ENCODE measurements at regions not wholly inside any gene's neighbourhood (a gene's known extent, or its start where the extent isn't known, plus 50 kb on each side); places are given as distances from the start of the nearest gene placed in this dataset.

- Histone ChIP-seq H3T11ph (ENCODE audit: low read length) (no peak overlapping the region), H3K4ac (ENCODE audit: low read depth, low read length) (no peak overlapping the region), H3K27me3 (ENCODE audit: insufficient read depth, low read length) (peaks cover 3% of the 10 kb centered on the region; the same call in 1 of the 2 replicates), H3K79me1 (ENCODE audit: insufficient read depth, low read depth, low read length, poor library complexity, severe bottlenecking) (no peaks in the 10 kb centered on the region), H3K23ac (ENCODE audit: insufficient read length, low read depth, low read length) (no peak overlapping the region), H2BK12ac (ENCODE audit: insufficient read length, low read depth, low read length) (no peak overlapping the region), H4K91ac (ENCODE audit: insufficient read length, low read depth, low read length) (no peak overlapping the region), H3K14ac (ENCODE audit: insufficient read depth, low read length) (no peak overlapping the region), H2BK20ac (ENCODE audit: low read depth, low read length, poor library complexity, severe bottlenecking) (no peak overlapping the region), H3K4me2 (ENCODE audit: insufficient read depth, insufficient read length, low read length) (no peak overlapping the region), H4K8ac (replicated peaks; ENCODE audit: insufficient read length, low read depth, low read length) (no peak overlapping the region), H2BK15ac (ENCODE audit: low read depth, low read length) (no peak overlapping the region), H3K56ac (ENCODE audit: insufficient read length, low read depth, low read length) (no peak overlapping the region), H3K9ac (ENCODE audit: extremely low read depth, insufficient read length, low read length) (no peak overlapping the region), H3K4me1 (ENCODE audit: insufficient read depth, low read length) (no peaks in the 10 kb centered on the region), H3K27ac (ENCODE audit: insufficient read length, low read depth, low read length) (no peak overlapping the region), H3K18ac (ENCODE audit: insufficient read length, low read depth, low read length) (no peak overlapping the region), H3K9me3 (ENCODE audit: control insufficient read depth, low read depth, low read length) (no peaks in the 10 kb centered on the region), H2BK120ac (ENCODE audit: low read depth, low read length, poor library complexity, severe bottlenecking) (no peak overlapping the region), H2AFZ (ENCODE audit: low read length) (no peak overlapping the region), H3K23me2 (ENCODE audit: insufficient read length, low read depth, low read length, poor library complexity, severe bottlenecking) (no peaks in the 10 kb centered on the region), H4K20me1 (ENCODE audit: control insufficient read depth, insufficient read depth, insufficient read length) (no peaks in the 10 kb centered on the region), H4K5ac (ENCODE audit: insufficient read length, low read depth, low read length) (no peak overlapping the region), H2BK5ac (ENCODE audit: insufficient read length, low read length) (no peak overlapping the region), H2AK5ac (ENCODE audit: insufficient read length, low read length) (no peak overlapping the region), H3K79me2 (ENCODE audit: insufficient read depth, low read length) (no peaks in the 10 kb centered on the region)
- no CpG with 5 or more reads among the region's 8 CpGs for WGBS (ENCODE audit: extremely low coverage, insufficient read length, low lambda C conversion rate)
- H3K36me3 Mint-ChIP-seq (ENCODE audit: insufficient read depth in 1 of 3, low read depth in 3 of 3), result no peaks in the 10 kb centered on the region
- H3K4me3 Mint-ChIP-seq, result no peak overlapping the region
- peaks cover 24% of the 10 kb centered on the region for H3K27me3 Mint-ChIP-seq (ENCODE audit: low read depth)
- TF ChIP-seq CTCF (conservative IDR thresholded peaks at IDR 0.05), result no peak
- H3K27ac Mint-ChIP-seq, result no peak overlapping the region
- no peaks in the 10 kb centered on the region for H3K9me3 Mint-ChIP-seq
- peaks cover 0 to 3% of the 10 kb centered on the region in 2 experiments; a peak in 2 of 4 replicates for H3K4me1 Mint-ChIP-seq
- DNase-seq, result no peak
Observed at GRCh38 chr18:22267697-22268096, 98.3 kb downstream of the GATA6 start.
